ENCODE measurements at regions not wholly inside any gene's neighbourhood (a gene's known extent, or its start where the extent isn't known, plus 50 kb on each side); places are given as distances from the start of the nearest gene placed in this dataset.

DNA sequence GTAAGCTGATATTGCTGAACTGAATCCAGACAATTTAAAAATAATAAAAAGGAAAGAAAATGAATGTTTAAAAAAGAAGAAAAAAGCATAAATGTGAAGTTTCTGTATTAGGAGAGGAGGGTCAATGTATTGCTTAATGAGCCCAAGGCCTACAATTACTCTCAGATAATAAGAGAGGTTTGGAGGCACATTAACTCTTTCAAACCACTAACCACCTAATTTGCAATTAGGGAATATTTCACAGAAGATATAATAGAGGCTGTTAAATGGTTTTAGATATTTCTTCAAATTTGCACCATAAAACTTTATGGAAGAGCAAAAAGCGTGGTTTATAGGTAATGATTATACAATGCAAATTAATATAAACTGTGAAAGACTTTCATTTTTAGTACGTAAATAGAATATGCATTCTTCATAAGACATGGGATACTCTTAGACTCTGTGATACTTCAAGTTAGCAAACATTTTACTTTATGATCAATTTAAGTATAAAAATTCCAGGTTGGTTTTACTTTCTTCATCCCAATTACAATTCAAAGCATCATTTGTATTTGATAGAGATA, 364.2 kb upstream of the GALNTL6 start:
- Mint-ChIP-seq H3K36me3 (ENCODE audit: low read depth) (no peaks in the 10 kb centered on the region), H3K27ac (no peak overlapping the region), H3K4me1 (ENCODE audit: low read depth) (no peaks in the 10 kb centered on the region), H3K27me3 (ENCODE audit: low read depth) (no peaks in the 10 kb centered on the region), H3K4me3 (no peak overlapping the region), H3K9me3 (no peaks in the 10 kb centered on the region)
- DNase-seq (ENCODE audit: low spot score) = no peak

DNA sequence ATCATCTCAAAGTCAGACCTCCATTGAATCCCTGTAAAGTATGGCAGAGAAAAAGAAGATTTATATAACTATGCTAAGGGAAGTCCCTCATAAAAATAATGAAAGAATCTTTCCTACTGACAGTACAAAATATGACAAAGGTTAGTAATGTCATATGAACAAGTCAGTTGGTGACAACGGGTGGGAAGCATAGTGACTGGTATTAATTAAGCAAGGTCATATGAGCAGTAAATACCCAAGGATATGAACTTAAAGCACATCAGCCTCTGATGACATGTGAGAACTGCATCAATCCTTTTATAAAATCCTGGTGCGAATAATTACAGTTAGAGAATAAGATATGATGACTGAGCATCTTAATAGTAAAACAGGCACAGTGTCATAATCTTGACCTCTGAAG, 364.8 kb upstream of the GALNTL6 start:
- H3K27ac Mint-ChIP-seq = no peak overlapping the region
- H3K36me3 Mint-ChIP-seq (ENCODE audit: low read depth) = no peaks in the 10 kb centered on the region
- no peak overlapping the region for H3K4me3 Mint-ChIP-seq
- no peaks in the 10 kb centered on the region for H3K27me3 Mint-ChIP-seq (ENCODE audit: low read depth)
- H3K9me3 Mint-ChIP-seq = no peaks in the 10 kb centered on the region
- no peak for DNase-seq (ENCODE audit: low spot score)
- H3K4me1 Mint-ChIP-seq (ENCODE audit: low read depth) = no peaks in the 10 kb centered on the region

DNA sequence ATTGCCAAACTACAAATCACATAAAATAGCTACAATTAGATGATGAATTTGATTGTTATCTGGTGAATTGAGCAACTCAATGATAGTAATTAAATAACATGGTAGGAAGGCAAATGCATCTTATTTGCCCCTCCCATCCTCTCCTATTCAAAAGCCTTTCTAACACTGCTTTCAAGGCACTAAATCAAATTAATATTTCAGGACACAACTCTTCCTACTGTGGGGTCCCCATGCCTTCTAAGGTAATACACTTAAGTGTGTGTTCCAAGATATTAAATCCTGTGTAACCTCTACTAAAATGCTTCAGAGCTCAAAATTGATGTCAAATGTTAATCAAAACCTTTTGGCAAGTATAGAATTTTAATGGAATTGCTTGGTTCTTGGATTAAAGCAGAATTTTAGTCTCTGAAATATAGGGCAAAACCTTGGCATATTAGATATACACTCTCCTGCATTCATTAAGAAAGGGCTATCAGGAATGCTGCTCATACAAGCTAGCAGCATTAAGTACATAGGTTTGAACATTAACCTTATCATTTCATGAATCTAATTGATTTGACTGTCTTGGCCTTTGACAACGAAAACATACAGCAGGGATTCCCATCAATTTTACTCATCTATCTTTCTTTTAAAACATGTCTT, 371.8 kb upstream of the GALNTL6 start:
- Mint-ChIP-seq H3K4me3 (no peak overlapping the region), H3K27ac (no peak overlapping the region), H3K9me3 (peaks cover 4% of the 10 kb centered on the region), H3K27me3 (ENCODE audit: low read depth) (no peaks in the 10 kb centered on the region), H3K4me1 (ENCODE audit: low read depth) (no peaks in the 10 kb centered on the region), H3K36me3 (ENCODE audit: low read depth) (no peaks in the 10 kb centered on the region)
- no peak for DNase-seq (ENCODE audit: low spot score)

DNA sequence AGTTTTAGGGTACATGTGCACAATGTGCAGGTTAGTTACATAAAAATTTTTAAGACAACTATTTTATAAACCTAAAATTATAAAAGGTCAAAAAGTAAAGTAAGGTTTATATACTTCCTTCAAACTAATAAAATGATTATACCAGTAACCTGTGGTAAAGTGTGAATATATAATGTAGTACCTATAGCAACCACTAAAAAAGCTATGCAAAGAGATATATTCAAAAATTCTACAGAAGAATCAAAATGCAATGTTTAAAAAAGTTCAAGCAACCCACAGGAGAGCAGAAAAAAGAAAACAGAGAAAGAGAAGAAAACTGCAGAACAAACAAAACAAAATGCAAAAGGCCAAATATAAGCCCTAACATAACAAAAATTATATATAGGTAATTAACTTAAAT, 379.5 kb upstream of the GALNTL6 start:
- H3K27me3 Mint-ChIP-seq (ENCODE audit: low read depth) = no peaks in the 10 kb centered on the region
- no peaks in the 10 kb centered on the region for H3K36me3 Mint-ChIP-seq (ENCODE audit: low read depth)
- H3K4me3 Mint-ChIP-seq = no peak overlapping the region
- no peaks in the 10 kb centered on the region for H3K9me3 Mint-ChIP-seq
- H3K4me1 Mint-ChIP-seq (ENCODE audit: low read depth) = no peaks in the 10 kb centered on the region
- DNase-seq (ENCODE audit: low spot score) = no peak
- H3K27ac Mint-ChIP-seq = no peak overlapping the region

DNA sequence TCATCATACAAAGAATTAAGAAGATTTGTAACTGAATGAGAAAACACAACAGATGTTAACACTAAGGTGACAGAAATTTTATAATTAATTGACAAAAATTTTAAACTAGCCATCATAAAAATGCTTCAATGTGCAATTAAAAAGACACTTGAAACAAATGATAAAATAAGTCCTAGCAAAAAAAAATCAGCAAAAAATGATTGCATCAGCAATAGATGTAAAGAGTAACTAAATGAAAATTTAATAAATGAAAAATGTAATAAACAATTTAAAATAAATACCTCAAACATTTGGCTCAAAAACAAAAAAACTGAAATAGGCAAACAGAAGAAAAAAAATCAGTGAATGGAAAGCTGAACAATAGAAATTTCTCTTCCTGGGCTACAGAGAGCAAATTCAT, 380.7 kb upstream of the GALNTL6 start:
- DNase-seq (ENCODE audit: low spot score) = no peak
- no peaks in the 10 kb centered on the region for H3K27me3 Mint-ChIP-seq (ENCODE audit: low read depth)
- H3K27ac Mint-ChIP-seq = no peak overlapping the region
- H3K36me3 Mint-ChIP-seq (ENCODE audit: low read depth) = no peaks in the 10 kb centered on the region
- H3K9me3 Mint-ChIP-seq = peaks cover 4% of the 10 kb centered on the region
- H3K4me3 Mint-ChIP-seq = no peak overlapping the region
- no peaks in the 10 kb centered on the region for H3K4me1 Mint-ChIP-seq (ENCODE audit: low read depth)

DNA sequence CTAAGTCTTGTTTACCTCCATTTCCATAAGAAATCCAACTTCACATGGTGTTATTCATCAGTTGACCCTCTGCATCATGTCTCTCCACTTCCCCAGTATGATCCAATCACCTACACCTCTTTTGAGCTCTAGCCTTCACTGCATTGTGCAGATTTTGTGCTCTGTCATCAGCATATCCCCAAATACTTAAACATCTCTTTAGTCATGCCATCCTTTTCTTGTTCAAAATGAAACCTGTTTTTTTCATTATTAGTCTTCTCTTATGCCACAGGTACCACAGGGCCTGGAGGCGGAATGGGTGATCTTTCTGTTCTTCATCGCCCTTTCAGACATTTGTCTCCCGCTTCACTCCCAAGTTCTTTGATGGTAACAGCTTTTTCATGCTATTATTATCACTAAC, 382.7 kb upstream of the GALNTL6 start:
- H3K27me3 Mint-ChIP-seq (ENCODE audit: low read depth) = no peaks in the 10 kb centered on the region
- no peak overlapping the region for H3K27ac Mint-ChIP-seq
- no peak overlapping the region for H3K4me3 Mint-ChIP-seq
- DNase-seq (ENCODE audit: low spot score) = no peak
- H3K36me3 Mint-ChIP-seq (ENCODE audit: low read depth) = no peaks in the 10 kb centered on the region
- H3K9me3 Mint-ChIP-seq = peaks cover 4% of the 10 kb centered on the region
- H3K4me1 Mint-ChIP-seq (ENCODE audit: low read depth) = no peaks in the 10 kb centered on the region

DNA sequence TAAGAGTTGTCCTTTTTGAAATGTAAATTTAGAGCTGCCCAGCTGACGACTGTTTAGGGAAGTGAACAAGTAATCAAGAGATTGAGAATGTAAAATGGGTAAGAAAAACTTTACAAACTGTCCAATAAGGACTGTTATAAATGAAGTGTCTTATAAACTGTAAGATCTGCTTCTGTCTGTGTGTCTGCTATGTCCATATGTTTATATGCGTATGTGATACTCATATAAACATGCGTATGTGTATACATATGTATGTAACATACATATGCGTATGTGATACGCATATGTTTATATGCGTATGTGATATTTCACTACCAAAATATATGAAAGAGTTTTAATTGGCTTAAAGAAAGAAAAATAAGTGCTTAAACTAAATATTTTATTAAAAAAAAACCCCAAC, 416.0 kb upstream of the GALNTL6 start:
- no peaks in the 10 kb centered on the region for H3K27me3 Mint-ChIP-seq (ENCODE audit: low read depth)
- no peaks in the 10 kb centered on the region for H3K4me1 Mint-ChIP-seq (ENCODE audit: low read depth)
- H3K27ac Mint-ChIP-seq = no peak overlapping the region
- H3K4me3 Mint-ChIP-seq = no peak overlapping the region
- no peak for DNase-seq (ENCODE audit: low spot score)
- no peaks in the 10 kb centered on the region for H3K36me3 Mint-ChIP-seq (ENCODE audit: low read depth)
- peaks cover 8% of the 10 kb centered on the region for H3K9me3 Mint-ChIP-seq

DNA sequence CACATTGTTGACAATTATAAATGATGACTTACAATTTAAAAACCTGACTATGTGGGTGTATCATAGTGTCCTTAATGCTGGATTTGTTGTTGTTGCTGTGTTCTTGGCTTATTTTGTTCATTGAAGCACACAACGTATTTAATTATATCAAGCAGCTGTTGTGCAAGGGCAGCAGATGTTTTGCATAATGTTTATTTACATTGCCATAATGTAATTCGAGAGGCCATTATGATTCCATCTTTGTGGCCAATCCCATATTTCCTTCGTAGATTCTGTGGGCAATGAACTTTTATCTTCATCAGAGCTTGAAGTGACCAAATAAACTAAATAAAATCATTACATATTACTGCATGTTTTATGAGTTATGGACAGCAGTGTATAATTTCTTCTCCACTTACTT, 422.6 kb upstream of the GALNTL6 start:
- H3K4me1 Mint-ChIP-seq (ENCODE audit: low read depth) = no peaks in the 10 kb centered on the region
- H3K4me3 Mint-ChIP-seq = no peak overlapping the region
- no peaks in the 10 kb centered on the region for H3K36me3 Mint-ChIP-seq (ENCODE audit: low read depth)
- no peak for DNase-seq (ENCODE audit: low spot score)
- H3K9me3 Mint-ChIP-seq = peaks cover 6% of the 10 kb centered on the region
- no peaks in the 10 kb centered on the region for H3K27me3 Mint-ChIP-seq (ENCODE audit: low read depth)
- no peak overlapping the region for H3K27ac Mint-ChIP-seq

DNA sequence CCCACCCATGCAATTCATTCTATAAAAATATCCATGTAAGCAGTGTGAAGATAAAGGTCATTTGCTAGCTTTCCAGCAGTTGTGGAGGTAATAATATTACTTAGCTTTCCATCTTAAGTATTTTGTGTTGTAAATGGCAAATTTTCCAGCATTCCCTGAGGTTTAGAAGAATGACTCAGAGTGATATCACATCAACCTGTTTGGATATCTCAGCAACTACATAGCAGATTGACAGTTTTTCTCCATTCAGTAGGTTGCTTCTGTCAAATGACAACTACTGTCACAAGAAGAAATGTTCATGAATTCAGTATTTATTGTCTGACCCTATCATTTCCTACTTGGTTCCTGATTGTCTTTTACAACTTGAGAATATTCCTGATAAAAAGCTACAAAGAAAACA, 434.9 kb upstream of the GALNTL6 start:
- Mint-ChIP-seq H3K4me3 (no peak overlapping the region), H3K36me3 (ENCODE audit: low read depth) (no peaks in the 10 kb centered on the region), H3K4me1 (ENCODE audit: low read depth) (no peaks in the 10 kb centered on the region), H3K9me3 (peaks cover 5% of the 10 kb centered on the region), H3K27ac (no peak overlapping the region), H3K27me3 (ENCODE audit: low read depth) (no peaks in the 10 kb centered on the region)
- no peak for DNase-seq (ENCODE audit: low spot score)

DNA sequence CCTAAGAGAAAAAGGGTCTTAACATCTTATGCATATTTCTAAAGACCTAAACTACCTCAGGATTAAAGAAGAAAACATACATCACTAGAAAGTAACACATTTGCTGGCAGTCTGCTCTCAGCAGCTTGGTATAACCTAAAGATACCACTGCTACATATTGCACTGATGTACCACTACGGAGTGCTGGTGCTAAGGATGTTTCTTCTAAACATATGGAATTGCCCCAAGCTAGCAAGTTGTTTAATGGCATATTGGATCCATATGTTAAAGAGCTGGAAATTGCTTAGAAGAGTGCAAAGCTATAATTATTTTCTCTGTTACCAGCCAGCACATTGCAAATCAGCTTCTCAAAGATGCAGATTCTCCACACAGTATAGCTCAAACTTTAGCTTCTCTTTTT, 436.5 kb upstream of the GALNTL6 start:
- H3K4me1 Mint-ChIP-seq (ENCODE audit: low read depth) = no peaks in the 10 kb centered on the region
- H3K36me3 Mint-ChIP-seq (ENCODE audit: low read depth) = no peaks in the 10 kb centered on the region
- DNase-seq (ENCODE audit: low spot score) = no peak
- H3K27ac Mint-ChIP-seq = no peak overlapping the region
- H3K4me3 Mint-ChIP-seq = no peak overlapping the region
- no peaks in the 10 kb centered on the region for H3K27me3 Mint-ChIP-seq (ENCODE audit: low read depth)
- H3K9me3 Mint-ChIP-seq = no peaks in the 10 kb centered on the region

DNA sequence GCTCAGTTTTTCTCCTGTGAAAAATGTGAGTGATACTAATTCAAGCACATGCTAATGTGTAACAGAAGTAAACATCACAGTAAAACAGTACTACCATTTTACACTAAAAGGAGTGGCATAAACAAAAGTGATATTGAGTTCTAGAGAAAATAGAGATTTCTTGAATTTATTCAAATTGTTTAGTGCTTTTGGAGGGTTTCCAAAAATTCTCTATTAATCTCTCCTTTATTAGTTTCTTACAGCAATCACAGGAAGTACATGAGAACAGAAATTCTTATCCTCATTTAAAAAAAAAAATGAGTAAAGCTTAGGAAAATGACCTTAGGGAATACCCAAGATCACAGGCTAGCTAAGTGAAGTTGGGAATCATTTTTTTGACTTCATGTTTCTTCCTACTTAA, 459.7 kb upstream of the GALNTL6 start:
- no peak overlapping the region for H3K27ac Mint-ChIP-seq
- no peaks in the 10 kb centered on the region for H3K4me1 Mint-ChIP-seq (ENCODE audit: low read depth)
- no peaks in the 10 kb centered on the region for H3K27me3 Mint-ChIP-seq (ENCODE audit: low read depth)
- H3K9me3 Mint-ChIP-seq = peaks cover 15% of the 10 kb centered on the region
- H3K36me3 Mint-ChIP-seq (ENCODE audit: low read depth) = no peaks in the 10 kb centered on the region
- no peak for DNase-seq (ENCODE audit: low spot score)
- no peak overlapping the region for H3K4me3 Mint-ChIP-seq

DNA sequence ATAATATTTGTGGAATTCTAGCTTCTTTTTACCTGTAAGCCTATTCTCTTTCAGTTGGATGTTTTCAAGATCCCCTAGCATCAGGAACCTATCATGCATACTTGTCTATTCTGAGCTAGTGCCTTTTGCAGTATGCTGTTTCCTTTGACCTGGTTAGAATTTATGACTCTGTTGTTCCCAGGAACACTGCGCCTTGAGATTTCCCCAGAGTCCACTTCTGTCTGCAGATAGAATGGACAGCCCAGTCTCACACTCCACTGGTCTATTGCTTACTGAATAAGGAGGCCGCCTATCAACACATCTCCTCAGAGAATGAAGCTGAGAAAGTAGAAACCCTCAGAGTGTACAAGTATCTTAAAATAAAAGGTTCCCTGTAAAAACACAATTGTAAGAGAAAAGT, 465.1 kb upstream of the GALNTL6 start:
- Mint-ChIP-seq H3K36me3 (ENCODE audit: low read depth) (no peaks in the 10 kb centered on the region), H3K4me3 (no peak overlapping the region), H3K9me3 (peaks cover 12% of the 10 kb centered on the region), H3K4me1 (ENCODE audit: low read depth) (no peaks in the 10 kb centered on the region), H3K27me3 (ENCODE audit: low read depth) (no peaks in the 10 kb centered on the region), H3K27ac (no peak overlapping the region)
- no peak for DNase-seq (ENCODE audit: low spot score)

DNA sequence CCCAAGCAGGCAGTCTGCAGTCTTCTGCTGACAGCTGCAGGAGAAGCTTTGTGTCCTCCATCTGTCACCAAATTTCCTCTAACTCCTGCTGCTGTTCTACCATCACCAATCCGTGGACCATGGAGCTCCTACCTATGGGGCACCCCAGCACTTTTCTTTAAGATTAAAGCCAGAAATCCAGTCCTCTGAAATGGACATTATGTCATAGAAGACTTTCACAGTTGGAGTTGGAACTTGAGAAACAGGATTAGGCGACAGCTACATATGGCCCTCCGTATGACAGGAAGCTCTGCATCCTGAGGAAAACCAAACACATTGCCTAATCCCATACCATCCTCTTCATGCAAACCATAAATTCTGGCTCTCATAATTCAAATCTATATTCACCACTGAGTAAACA, 470.6 kb upstream of the GALNTL6 start:
- Mint-ChIP-seq H3K4me3 (no peak overlapping the region), H3K27ac (no peak overlapping the region), H3K9me3 (peaks cover 8% of the 10 kb centered on the region), H3K27me3 (ENCODE audit: low read depth) (no peaks in the 10 kb centered on the region), H3K36me3 (ENCODE audit: low read depth) (no peaks in the 10 kb centered on the region), H3K4me1 (ENCODE audit: low read depth) (no peaks in the 10 kb centered on the region)
- no peak for DNase-seq (ENCODE audit: low spot score)

DNA sequence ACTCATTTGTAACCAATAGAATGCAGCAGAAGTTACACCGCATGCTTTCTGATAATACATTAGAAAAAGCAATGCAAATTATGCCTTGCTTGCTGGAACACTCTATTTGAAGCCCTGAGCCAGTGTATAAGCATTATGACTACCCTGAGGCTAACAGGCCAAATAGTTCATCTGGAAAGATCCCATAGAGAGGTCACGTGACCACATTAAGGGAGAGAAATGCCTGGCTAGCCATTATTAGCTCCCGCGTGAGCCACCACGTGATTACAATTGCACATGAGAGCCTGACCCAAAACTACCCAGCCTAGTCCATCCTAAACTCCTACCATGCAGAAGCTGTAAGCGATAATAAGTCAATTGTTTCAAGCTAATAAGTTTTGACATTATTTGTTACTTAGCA, 472.9 kb upstream of the GALNTL6 start:
- Mint-ChIP-seq H3K4me1 (ENCODE audit: low read depth) (no peaks in the 10 kb centered on the region), H3K4me3 (no peak overlapping the region), H3K27me3 (ENCODE audit: low read depth) (no peaks in the 10 kb centered on the region), H3K27ac (no peak overlapping the region), H3K36me3 (ENCODE audit: low read depth) (no peaks in the 10 kb centered on the region), H3K9me3 (no peaks in the 10 kb centered on the region)
- DNase-seq (ENCODE audit: low spot score) = no peak

DNA sequence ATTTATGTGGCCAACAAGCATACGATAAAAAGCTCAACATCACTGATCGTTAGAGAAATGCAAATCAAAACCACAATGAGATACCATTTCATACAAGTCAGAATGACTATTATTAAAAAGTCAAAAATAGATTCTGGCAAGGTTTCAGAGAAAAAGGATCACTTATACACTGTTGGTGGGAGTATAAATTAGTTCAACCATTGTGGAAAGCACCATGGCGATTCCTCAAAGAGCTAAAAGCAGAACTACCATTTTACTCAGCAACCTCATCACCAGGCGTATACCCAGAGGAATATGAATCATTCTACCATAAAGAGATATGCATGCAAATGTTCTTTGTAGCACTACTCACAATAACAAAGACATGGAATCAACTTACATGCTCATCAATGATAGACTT, 478.7 kb upstream of the GALNTL6 start:
- Mint-ChIP-seq H3K27ac (no peak overlapping the region), H3K4me1 (ENCODE audit: low read depth) (no peaks in the 10 kb centered on the region), H3K36me3 (ENCODE audit: low read depth) (no peaks in the 10 kb centered on the region), H3K27me3 (ENCODE audit: low read depth) (no peaks in the 10 kb centered on the region), H3K9me3 (peaks cover 8% of the 10 kb centered on the region), H3K4me3 (no peak overlapping the region)
- no peak for DNase-seq (ENCODE audit: low spot score)
